Epithelial cell of proximal tubule (primary cell): ENCODE measurements at regions not wholly inside any gene's neighbourhood (a gene's known extent, or its start where the extent isn't known, plus 50 kb on each side); places are given as distances from the start of the nearest gene placed in this dataset.

Experiments
- DNase-seq: peaks from one replicate; pipeline ENCODE4 v3.0.0-alpha.2; 2011; ENCODE audit warnings: low read depth
- H3K4me3 ChIP-seq: 2 replicates; pipeline ENCODE4 v1.5.1; 2011; ENCODE audit warnings: low read depth, mild to moderate bottlenecking, low read length
- CTCF ChIP-seq: conservative IDR thresholded peaks from 2 replicates; pipeline ENCODE4 v1.5.1; 2012; ENCODE audit warnings: low read depth, mild to moderate bottlenecking, low read length

DNA sequence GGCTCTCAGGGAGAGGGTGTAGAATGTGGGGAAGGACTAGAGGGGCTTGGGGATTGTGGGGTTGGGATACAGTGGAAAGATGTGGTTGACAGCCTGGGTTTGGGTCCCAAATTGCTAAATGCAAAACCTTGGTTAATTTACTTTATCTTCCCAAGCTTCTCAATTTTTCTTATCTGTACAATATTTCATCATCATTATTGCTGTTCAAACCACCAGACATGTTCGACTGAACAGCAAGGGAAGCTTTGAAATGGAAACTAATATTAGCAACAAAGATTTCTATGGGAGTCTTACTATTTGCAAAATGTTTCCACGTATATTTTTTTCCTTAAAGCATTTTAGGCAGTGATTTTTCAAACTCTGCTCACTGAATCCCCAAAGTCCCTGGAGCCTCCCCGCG is 67.0 kb upstream of the KAZN start:
- no peak for TF ChIP-seq CTCF
- H3K4me3 ChIP-seq, result no peak overlapping the region
- no peak for DNase-seq

DNA sequence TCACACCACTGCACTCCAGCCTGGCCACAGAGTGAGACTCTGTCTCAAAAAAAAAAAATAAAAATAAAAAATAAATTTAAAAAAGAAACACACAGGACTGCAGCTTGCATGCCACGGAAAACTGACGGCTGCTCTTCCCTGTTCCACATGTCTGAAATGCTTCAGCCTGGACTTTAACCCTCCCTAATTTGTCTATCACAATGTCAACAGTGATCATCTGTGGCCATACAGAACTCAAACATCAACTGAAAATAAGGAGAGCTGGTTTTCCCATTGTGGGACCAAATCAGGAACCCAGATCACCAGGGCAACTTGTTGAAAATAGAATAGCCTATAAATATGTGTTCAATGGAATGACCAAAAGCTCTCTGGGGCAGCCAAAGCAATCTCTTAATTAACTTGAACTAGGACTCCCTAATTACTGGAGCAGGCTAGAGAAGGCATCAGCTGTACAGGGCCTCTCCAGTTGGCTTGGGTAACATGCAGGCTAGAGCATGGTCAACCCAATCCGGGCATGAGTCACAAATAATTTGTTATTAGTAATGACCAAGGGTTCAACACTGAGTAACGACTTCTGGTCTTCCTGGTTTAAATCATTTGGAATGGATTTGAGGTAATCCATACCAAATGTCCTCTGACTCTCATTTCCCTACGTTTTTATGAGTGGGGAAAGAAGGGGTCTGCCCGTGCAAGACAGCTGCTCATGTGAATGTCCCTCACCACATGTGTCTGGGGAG is 62.7 kb upstream of the KAZN start:
- TF ChIP-seq CTCF, result no peak
- DNase-seq, result no peak
- H3K4me3 ChIP-seq, result no peak overlapping the region

GRCh38 chr1:14538335-14538734 is 60.1 kb upstream of the KAZN start:
- TF ChIP-seq CTCF, result peak; percentile 37
- no peak for DNase-seq
- H3K4me3 ChIP-seq, result no peak overlapping the region

GRCh38 chr1:14539309-14539708 is 59.2 kb upstream of the KAZN start:
- no peak for TF ChIP-seq CTCF
- no peak overlapping the region for H3K4me3 ChIP-seq
- DNase-seq, result no peak

DNA sequence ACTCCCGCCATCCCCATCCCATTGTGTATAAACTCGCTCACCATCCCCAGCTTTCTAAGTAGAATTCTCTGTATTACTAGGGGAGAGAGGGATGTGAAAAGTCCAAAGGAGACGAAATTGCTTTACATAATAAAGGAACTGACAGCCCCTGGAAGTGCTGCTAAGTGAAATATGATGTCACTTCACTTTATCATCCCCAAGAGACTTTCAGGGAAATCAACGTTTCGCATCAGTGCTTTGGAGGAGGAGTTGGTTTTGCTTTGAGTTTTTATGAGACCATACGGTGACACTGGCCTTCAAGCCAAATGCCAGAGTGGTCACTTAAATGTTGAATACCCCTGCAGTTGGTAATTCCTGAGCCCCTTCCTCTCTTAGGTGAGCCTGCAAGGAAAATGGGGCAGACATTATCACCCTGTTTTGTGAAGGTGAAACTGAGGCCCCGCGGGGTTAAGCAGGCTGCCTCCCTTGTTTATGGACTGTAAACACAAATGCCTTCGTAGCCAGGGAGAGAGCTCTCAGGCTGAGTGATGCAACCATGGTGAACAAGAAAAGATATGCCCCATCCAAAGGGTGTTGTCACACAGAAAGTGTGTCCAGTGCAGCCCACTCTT is 58.4 kb upstream of the KAZN start:
- DNase-seq, result no peak
- H3K4me3 ChIP-seq, result no peak overlapping the region
- no peak for TF ChIP-seq CTCF

GRCh38 chr1:14541348-14541747 is 57.1 kb upstream of the KAZN start:
- no peak for DNase-seq
- no peak overlapping the region for H3K4me3 ChIP-seq
- no peak for TF ChIP-seq CTCF
